ENCODE measurements at regions not wholly inside any gene's neighbourhood (a gene's known extent, or its start where the extent isn't known, plus 50 kb on each side); places are given as distances from the start of the nearest gene placed in this dataset.
A peak's percentile ranks its signal among the peaks of the same experiment; 100 is the strongest.

GRCh38 chr11:43545610-43546009 is 134.9 kb upstream of the HSD17B12 start:
- H3K79me2 ChIP-seq (ENCODE audit: insufficient read depth, low read length), result no peaks in the 10 kb centered on the region
- H3K4me2 ChIP-seq (ENCODE audit: low read length), result no peak overlapping the region
- no peak overlapping the region for H3K9ac ChIP-seq (ENCODE audit: low read length)
- H3K9me3 ChIP-seq (ENCODE audit: insufficient read depth, low read depth, low read length), result no peaks in the 10 kb centered on the region
- H3K27ac ChIP-seq (ENCODE audit: low read depth, low read length), result no peak overlapping the region
- Mint-ChIP-seq H3K27me3 (ENCODE audit: low read depth, unreplicated experiment) (peaks cover 16% of the 10 kb centered on the region), H3K9me3 (ENCODE audit: unreplicated experiment) (peaks cover 9% of the 10 kb centered on the region), H3K36me3 (ENCODE audit: low read depth, unreplicated experiment) (peaks cover 5% of the 10 kb centered on the region), H3K4me3 (ENCODE audit: unreplicated experiment) (no peak overlapping the region), H3K4me1 (ENCODE audit: low read depth, unreplicated experiment) (peaks cover 20% of the 10 kb centered on the region), H3K27ac (ENCODE audit: unreplicated experiment) (no peak overlapping the region)
- TF ChIP-seq CTCF (IDR thresholded peaks at IDR 0.05; ENCODE audit: insufficient read depth, low read depth, low read length), result no peak
- no peak for TF ChIP-seq EZH2 (IDR thresholded peaks at IDR 0.05; ENCODE audit: insufficient read depth, low read length)
- DNase-seq (ENCODE audit: low read depth), result no peak
- no peaks in the 10 kb centered on the region for H4K20me1 ChIP-seq (ENCODE audit: insufficient read depth, low read length)
- no peak overlapping the region for H3K4me3 ChIP-seq (ENCODE audit: insufficient read depth, low read depth, low read length)
- peaks cover 3% of the 10 kb centered on the region for H3K27me3 ChIP-seq (ENCODE audit: insufficient read depth, low read length)
- H3K36me3 ChIP-seq (ENCODE audit: insufficient read depth, low read length), result no peaks in the 10 kb centered on the region
- no peak overlapping the region for H2AFZ ChIP-seq (ENCODE audit: low read depth, low read length)
- FAIRE-seq, result no peak
- H3K4me1 ChIP-seq (ENCODE audit: insufficient read depth, low read length), result peaks cover 2% of the 10 kb centered on the region

GRCh38 chr11:43546561-43547429 is 133.7 kb upstream of the HSD17B12 start:
- peaks cover 2% of the 10 kb centered on the region for H3K4me1 ChIP-seq (ENCODE audit: insufficient read depth, low read length)
- Mint-ChIP-seq H3K27me3 (ENCODE audit: low read depth, unreplicated experiment) (peaks cover 20% of the 10 kb centered on the region), H3K36me3 (ENCODE audit: low read depth, unreplicated experiment) (peaks cover 5% of the 10 kb centered on the region), H3K9me3 (ENCODE audit: unreplicated experiment) (peaks cover 9% of the 10 kb centered on the region), H3K4me1 (ENCODE audit: low read depth, unreplicated experiment) (peaks cover 20% of the 10 kb centered on the region), H3K4me3 (ENCODE audit: unreplicated experiment) (peak overlapping the region; percentile 48), H3K27ac (ENCODE audit: unreplicated experiment) (no peak overlapping the region)
- no peak overlapping the region for H2AFZ ChIP-seq (ENCODE audit: low read depth, low read length)
- TF ChIP-seq EZH2 (IDR thresholded peaks at IDR 0.05; ENCODE audit: insufficient read depth, low read length) (peak; percentile 32), CTCF (IDR thresholded peaks at IDR 0.05; ENCODE audit: insufficient read depth, low read depth, low read length) (no peak)
- no peak overlapping the region for H3K9ac ChIP-seq (ENCODE audit: low read length)
- H3K27me3 ChIP-seq (ENCODE audit: insufficient read depth, low read length), result peaks cover 3% of the 10 kb centered on the region
- no peak for DNase-seq (ENCODE audit: low read depth)
- no peaks in the 10 kb centered on the region for H3K79me2 ChIP-seq (ENCODE audit: insufficient read depth, low read length)
- no peaks in the 10 kb centered on the region for H3K36me3 ChIP-seq (ENCODE audit: insufficient read depth, low read length)
- H4K20me1 ChIP-seq (ENCODE audit: insufficient read depth, low read length), result no peaks in the 10 kb centered on the region
- peak overlapping the region; percentile 64 for H3K4me2 ChIP-seq (ENCODE audit: low read length)
- H3K27ac ChIP-seq (ENCODE audit: low read depth, low read length), result no peak overlapping the region
- no peaks in the 10 kb centered on the region for H3K9me3 ChIP-seq (ENCODE audit: insufficient read depth, low read depth, low read length)
- FAIRE-seq, result no peak
- H3K4me3 ChIP-seq (ENCODE audit: insufficient read depth, low read depth, low read length), result no peak overlapping the region

GRCh38 chr11:43547430-43547831 is 133.1 kb upstream of the HSD17B12 start:
- peaks cover 16% of the 10 kb centered on the region for H3K4me1 Mint-ChIP-seq (ENCODE audit: low read depth, unreplicated experiment)
- H3K4me2 ChIP-seq (ENCODE audit: low read length), result peak overlapping the region; percentile 64

More at GRCh38 chr11:43547430-43547831, 133.1 kb upstream of the HSD17B12 start:
- Mint-ChIP-seq H3K4me3 (ENCODE audit: unreplicated experiment) (no peak overlapping the region), H3K27me3 (ENCODE audit: low read depth, unreplicated experiment) (peaks cover 20% of the 10 kb centered on the region), H3K9me3 (ENCODE audit: unreplicated experiment) (peaks cover 9% of the 10 kb centered on the region), H3K27ac (ENCODE audit: unreplicated experiment) (no peak overlapping the region), H3K36me3 (ENCODE audit: low read depth, unreplicated experiment) (peaks cover 4% of the 10 kb centered on the region)
- H3K27ac ChIP-seq (ENCODE audit: low read depth, low read length), result no peak overlapping the region
- no peaks in the 10 kb centered on the region for H3K9me3 ChIP-seq (ENCODE audit: insufficient read depth, low read depth, low read length)
- H3K79me2 ChIP-seq (ENCODE audit: insufficient read depth, low read length), result no peaks in the 10 kb centered on the region
- H3K4me1 ChIP-seq (ENCODE audit: insufficient read depth, low read length), result peaks cover 2% of the 10 kb centered on the region
- FAIRE-seq (no peak), DNase-seq (ENCODE audit: low read depth) (no peak)
- no peak overlapping the region for H2AFZ ChIP-seq (ENCODE audit: low read depth, low read length)
- H4K20me1 ChIP-seq (ENCODE audit: insufficient read depth, low read length), result no peaks in the 10 kb centered on the region
- no peaks in the 10 kb centered on the region for H3K36me3 ChIP-seq (ENCODE audit: insufficient read depth, low read length)
- peak; percentile 25 for TF ChIP-seq EZH2 (IDR thresholded peaks at IDR 0.05; ENCODE audit: insufficient read depth, low read length)
- TF ChIP-seq CTCF (IDR thresholded peaks at IDR 0.05; ENCODE audit: insufficient read depth, low read depth, low read length), result no peak
- no peak overlapping the region for H3K9ac ChIP-seq (ENCODE audit: low read length)
- no peak overlapping the region for H3K4me3 ChIP-seq (ENCODE audit: insufficient read depth, low read depth, low read length)
- H3K27me3 ChIP-seq (ENCODE audit: insufficient read depth, low read length), result peaks cover 3% of the 10 kb centered on the region
